GM04504 (cell line): ENCODE measurements at regions not wholly inside any gene's neighbourhood (a gene's known extent, or its start where the extent isn't known, plus 50 kb on each side); places are given as distances from the start of the nearest gene placed in this dataset.

Experiments used
- DNase-seq: peaks from one replicate; pipeline ENCODE4 v3.0.0-alpha.2; 2012; ENCODE audit warnings: low read depth

- DNase-seq, result no peak
Observed at GRCh38 chr10:60998932-60999331, 54.9 kb upstream of the RHOBTB1 start.

GRCh38 chr10:60994128-60994527, 50.1 kb upstream of the RHOBTB1 start:
- DNase-seq, result no peak
